ENCODE measurements at regions not wholly inside any gene's neighbourhood (a gene's known extent, or its start where the extent isn't known, plus 50 kb on each side); places are given as distances from the start of the nearest gene placed in this dataset.

GRCh38 chr2:160889439-160890170 is 270.6 kb upstream of the TANK start:
- no peak for FAIRE-seq

- FAIRE-seq: no peak
These were observed 269.4 kb upstream of the TANK start for GRCh38 chr2:160890667-160891352.

DNA sequence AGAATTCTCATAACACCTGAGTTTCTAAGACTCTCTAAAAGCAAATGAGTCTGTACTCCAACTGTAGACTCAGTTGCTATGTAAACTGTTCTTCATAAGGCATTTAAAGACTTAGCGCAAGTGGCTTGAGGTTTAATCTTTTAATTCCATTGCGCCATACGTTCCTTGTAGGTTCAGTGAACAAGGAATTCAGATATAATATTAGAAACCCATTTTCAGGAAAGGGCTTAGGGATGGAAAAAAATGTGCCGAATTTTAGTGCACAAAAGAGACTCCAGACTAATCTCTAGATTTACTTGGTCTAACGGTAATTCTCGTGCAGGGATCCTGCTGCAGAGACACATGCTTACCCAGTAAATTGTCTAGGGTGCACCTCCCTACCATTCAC is 268.9 kb upstream of the TANK start:
- no peak for FAIRE-seq

GRCh38 chr2:160892204-160892603 is 268.0 kb upstream of the TANK start:
- no peak for FAIRE-seq

- FAIRE-seq: no peak
These were observed 266.6 kb upstream of the TANK start for GRCh38 chr2:160893581-160893980.

DNA sequence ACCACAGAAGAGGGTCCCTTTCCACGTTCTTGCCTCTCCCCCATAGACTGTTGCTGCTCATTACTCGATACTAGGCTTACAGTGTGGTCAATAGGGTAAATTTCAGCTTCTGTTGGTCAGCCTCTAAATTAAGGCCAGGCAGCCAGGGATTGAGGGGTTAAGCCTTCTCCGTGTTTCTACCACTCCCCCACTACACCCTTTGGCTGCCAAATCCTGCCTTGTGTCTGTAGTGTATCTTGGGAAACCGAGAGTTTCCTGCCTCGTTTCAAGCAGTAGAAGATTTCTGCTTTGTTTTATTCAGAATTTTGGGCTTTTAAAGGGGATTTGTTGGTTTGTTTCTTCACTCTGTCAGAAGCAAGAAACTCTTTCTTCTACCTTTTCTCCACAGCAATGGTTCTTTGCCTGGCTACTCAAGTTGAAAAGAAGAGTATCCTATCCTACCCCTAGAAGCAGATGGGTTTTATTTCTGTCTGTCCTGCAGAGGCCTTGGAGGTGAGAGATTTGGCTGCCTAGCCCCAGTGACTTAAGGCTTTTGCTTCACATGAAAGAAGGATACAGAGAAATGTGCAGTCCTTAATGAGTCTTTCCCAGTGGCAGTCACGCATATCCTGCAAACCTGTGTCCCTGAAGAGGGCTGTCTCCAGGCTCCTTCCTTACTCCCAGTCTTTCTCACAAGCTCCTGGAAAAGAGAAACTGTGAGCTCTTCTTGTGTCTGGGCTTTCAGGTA is 261.5 kb upstream of the TANK start:
- FAIRE-seq: no peak

DNA sequence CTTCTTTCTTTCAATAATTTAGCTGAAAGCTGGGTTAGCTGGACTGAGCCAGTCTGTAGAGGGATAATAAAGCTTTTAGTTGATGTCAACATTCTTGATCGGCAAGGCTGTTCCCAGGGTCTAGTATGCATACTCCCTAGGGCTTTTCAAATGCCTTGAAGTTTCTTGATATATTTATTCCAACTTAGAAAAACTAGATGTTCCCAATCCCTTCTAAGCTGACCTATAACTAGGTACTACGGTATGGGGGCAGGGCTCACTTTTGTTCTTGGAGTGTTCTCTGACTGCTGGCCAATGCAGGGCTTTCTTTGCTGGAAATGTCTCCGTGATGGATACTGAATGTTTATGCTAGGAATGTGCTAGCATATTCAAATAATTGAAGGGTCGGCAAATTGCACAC is 258.6 kb upstream of the TANK start:
- no peak for FAIRE-seq

DNA sequence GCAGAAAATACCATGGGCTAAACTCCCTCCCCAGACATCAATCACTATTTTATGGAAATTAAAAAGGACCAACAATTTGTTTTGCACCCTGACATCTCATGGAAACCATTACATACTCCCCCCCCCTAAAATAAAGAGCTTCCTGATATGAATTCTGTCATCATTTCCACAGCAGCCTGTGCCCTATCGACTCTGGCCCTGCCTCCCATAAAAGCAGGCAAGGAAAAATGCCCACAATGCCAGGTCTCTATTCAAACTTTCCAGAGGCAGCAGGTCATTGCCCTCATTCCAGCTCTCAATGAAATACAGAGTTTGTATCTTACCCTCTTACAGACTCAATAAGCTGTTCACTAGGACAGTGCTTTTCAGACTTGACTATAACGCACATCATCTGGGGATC is 254.4 kb upstream of the TANK start:
- FAIRE-seq: no peak

DNA sequence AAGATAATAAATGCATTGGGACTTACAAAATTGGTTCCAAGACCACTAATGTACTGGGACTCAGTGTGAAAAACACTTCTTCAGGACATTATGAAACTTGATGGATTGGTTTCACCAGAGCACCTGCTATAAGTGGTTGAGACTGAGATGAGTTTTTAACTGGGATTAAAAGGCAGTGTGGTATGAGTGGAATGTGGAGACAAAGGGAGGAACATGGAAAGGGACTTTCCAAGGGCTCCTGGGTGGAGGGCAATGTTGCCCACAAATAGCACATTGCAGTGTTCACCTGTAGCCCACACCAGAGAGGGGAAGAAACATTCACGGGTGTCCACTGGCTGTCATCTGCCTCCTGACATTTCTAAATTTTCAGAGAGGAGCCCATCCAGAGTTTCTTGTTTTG is 253.3 kb upstream of the TANK start:
- FAIRE-seq: no peak

DNA sequence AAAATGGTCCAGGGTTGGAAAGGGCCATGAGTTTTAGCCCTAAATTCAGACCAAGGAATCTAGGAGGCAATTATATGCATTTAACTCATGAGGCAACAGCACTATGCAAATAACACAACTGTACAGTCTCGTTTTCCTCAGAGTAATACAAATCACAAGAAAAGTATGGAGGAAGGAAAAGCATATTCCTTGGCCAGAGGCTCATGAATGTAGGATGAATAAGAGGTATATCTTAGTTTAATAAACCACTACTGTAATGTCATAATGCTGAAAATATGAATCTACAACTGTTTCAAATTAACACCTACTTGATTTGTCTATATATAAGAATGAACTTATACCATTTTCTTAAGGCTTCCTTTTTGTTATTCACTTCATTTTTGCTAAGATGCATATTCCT is 252.5 kb upstream of the TANK start:
- no peak for FAIRE-seq

GRCh38 chr2:160908157-160908556 is 252.1 kb upstream of the TANK start:
- FAIRE-seq: no peak

DNA sequence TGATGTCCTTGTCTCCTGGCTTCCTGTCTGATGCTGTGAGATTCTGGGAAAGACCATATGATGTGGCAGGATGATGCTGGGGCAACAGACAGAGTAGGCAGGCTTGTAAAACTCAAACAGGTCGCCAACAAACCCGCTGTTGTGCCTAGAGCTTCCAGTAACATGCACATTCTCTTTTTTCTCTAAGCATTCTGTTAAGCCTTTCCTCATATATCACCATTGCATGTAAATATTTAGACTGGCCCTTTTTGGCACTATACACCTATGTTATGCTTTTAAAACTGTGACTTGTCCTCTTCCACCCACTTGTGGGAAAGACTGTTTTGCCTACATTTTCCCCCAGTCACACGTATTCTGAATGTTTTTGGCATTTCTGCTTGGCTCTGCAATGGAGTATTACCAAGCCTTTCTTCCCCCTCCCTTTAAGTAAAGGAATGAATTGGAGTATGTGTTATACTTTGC is 250.4 kb upstream of the TANK start:
- no peak for FAIRE-seq

GRCh38 chr2:160910681-160911080 is 249.5 kb upstream of the TANK start:
- FAIRE-seq: no peak

DNA sequence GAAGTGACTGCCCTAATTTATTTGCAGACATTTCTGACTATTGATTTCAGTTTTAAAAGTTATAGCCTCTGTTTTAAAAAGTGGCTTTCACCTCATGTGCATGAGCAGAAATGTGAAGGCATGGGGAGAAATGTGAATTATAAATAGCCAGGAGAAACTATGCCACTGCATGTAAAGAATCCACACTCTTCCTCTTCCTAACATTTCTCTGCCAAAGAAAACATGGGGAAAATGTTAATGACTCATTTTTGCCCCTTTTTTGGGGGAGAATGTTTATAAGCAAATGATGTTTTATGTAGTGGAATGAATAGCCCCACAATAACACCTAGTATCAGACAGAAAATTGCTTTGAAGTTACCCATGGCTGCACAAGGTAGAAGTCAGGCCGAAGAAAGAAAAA is 249.0 kb upstream of the TANK start:
- no peak for FAIRE-seq

- no peak for FAIRE-seq
These were observed 248.0 kb upstream of the TANK start for GRCh38 chr2:160912276-160912675.

DNA sequence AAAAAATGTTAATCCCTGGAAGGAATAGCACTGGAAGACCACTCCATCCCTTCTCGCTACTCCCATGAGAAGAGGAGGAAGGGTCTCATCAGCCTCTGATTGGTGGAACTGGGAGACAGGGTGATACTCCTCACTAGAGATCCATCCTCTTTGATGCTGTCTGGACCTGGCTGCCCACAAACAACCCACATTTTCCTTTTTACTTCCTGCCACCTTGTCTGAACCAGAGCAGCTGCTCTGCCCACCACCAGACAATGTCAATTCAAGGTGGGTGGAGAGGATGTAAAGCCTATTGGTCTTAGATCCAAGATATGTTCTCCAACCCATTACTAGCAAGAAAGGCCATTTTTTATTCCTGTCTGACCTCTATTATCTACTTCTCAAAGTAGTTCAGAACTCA is 246.9 kb upstream of the TANK start:
- FAIRE-seq: no peak

GRCh38 chr2:160914217-160914616 is 246.0 kb upstream of the TANK start:
- FAIRE-seq: no peak

- no peak for FAIRE-seq
These were observed 243.9 kb upstream of the TANK start for GRCh38 chr2:160916300-160916699.

GRCh38 chr2:160917850-160918249 is 242.4 kb upstream of the TANK start:
- no peak for FAIRE-seq

DNA sequence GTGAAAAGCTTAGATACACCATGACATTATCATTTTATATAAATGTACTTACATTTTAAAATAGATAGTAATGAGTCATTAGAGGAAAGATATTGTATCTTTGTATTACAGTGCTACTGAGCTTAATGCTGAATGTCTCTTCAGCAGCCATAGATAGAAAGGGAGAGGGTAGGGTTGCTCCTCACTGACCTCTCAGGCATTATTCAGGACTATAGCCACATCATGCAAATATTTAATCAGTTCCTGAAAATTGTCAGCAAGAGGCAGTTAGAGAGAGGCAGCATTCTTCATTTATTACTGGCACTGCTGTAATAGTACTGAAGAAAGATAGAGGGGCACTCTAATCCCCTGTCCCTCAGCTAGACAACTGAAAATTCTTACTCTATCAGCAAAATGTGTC is 242.0 kb upstream of the TANK start:
- FAIRE-seq: no peak

GRCh38 chr2:160918906-160919503 is 241.2 kb upstream of the TANK start:
- no peak for FAIRE-seq

DNA sequence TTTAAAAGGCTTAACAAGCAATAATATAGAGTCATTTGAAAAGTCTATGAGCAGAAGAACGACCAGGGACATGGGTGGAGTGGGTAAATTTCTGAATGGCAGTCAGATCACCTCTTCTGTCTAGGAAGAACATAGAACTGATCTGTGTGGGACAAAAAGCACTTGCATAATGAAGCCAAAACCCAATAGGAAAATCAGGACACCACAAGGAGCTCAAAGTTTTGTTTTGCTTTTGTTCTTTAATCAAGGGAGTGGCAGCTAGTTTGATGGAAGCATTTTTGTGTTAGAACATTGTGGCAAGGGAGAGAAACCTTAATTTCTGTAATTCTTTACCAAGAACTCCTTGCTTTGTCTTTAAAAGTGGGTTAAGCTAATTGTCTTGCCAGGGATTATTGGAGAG is 240.2 kb upstream of the TANK start:
- FAIRE-seq: no peak

DNA sequence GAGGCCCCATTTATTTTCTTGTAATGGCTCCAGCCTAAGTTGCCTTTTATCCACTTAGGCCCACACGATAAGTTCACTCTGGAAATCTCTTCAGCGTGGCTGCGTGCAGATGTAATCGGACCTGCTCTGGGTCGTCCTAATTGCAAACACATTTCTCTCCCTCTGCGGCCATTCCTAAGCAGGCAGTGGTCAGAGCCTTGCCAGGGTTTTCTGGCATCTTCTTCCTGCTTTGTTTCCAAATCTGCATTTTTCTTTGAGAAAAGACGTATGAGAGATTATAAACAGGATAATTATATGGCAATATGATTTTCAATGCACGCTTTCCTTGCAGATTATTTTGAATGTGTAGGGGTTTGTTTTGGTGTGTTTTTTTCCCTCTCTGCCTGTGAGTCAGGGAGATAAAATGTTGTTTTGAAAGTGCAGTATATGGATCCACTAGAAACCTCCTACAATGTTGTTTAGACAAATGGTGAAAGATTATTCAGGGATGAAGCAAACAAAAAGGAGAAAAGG is 239.4 kb upstream of the TANK start:
- FAIRE-seq: no peak

All from colon (tissue), 2 donors.